ENCODE measurements at regions not wholly inside any gene's neighbourhood (a gene's known extent, or its start where the extent isn't known, plus 50 kb on each side); places are given as distances from the start of the nearest gene placed in this dataset.
"Not testable (repeated sequence)": the region's sequence is repeated elsewhere in the genome, so short reads cannot be mapped to it uniquely, and the experiment has no call there.

- no peak overlapping the region for H3K27ac ChIP-seq (ENCODE audit: low read length)
- no peaks in the 10 kb centered on the region for H3F3A ChIP-seq (ENCODE audit: low read length, unreplicated experiment)
- H3K4me2 ChIP-seq (ENCODE audit: low read length): no peak overlapping the region
- ATAC-seq (no peak), DNase-seq (no peak)
- POLR2A ChIA-PET (ENCODE audit: unreplicated experiment): no interaction called here
- intact Hi-C loops (cut with micrococcal nuclease): no loop called here
- no peak overlapping the region for H3K9ac ChIP-seq (ENCODE audit: low read length)
- H4K20me1 ChIP-seq (ENCODE audit: low read length): no peaks in the 10 kb centered on the region
- no peaks in the 10 kb centered on the region for H3K27me3 ChIP-seq (ENCODE audit: low read length)
- CTCF ChIA-PET: no interaction called here
- no peaks in the 10 kb centered on the region for H3K9me2 ChIP-seq (replicated peaks; ENCODE audit: low read length)
- no TSS peak for BruUV-seq (replicated peaks)
- no peaks in the 10 kb centered on the region for H3K4me1 ChIP-seq (ENCODE audit: insufficient read depth, low read length)
- TF ChIP-seq EZH2 (IDR thresholded peaks at IDR 0.05; ENCODE audit: low read length, unreplicated experiment) (no peak), EZH2phosphoT487 (IDR thresholded peaks at IDR 0.05; ENCODE audit: borderline replicate concordance, low read length) (no peak), CTCF (conservative IDR thresholded peaks at IDR 0.05; ENCODE audit: low read depth, low read length) (no peak)
- H2AFZ ChIP-seq (ENCODE audit: low read length): no peak overlapping the region
- no peaks in the 10 kb centered on the region; the same call in 1 of the 2 replicates for H3K9me3 ChIP-seq (ENCODE audit: low read length)
- no peaks in the 10 kb centered on the region for H3K36me3 ChIP-seq (ENCODE audit: low read depth, low read length)
- no peaks in the 10 kb centered on the region for H3K79me2 ChIP-seq (ENCODE audit: low read length)
- H3K4me3 ChIP-seq (ENCODE audit: low read length): no peak overlapping the region
Measured at GRCh38 chr15:56552659-56553058, 87.7 kb upstream of the MNS1 start.

- H3K4me1 ChIP-seq (ENCODE audit: insufficient read depth, low read length); H3K79me2 ChIP-seq (ENCODE audit: low read length); H3K4me2 ChIP-seq (ENCODE audit: low read length); H3F3A ChIP-seq (ENCODE audit: low read length, unreplicated experiment); ATAC-seq; H3K27ac ChIP-seq (ENCODE audit: low read length); H3K9me3 ChIP-seq (ENCODE audit: low read length); H4K20me1 ChIP-seq (ENCODE audit: low read length); DNase-seq; CTCF ChIA-PET; H3K4me3 ChIP-seq (ENCODE audit: low read length); POLR2A ChIA-PET (ENCODE audit: unreplicated experiment); H3K9ac ChIP-seq (ENCODE audit: low read length); H3K9me2 ChIP-seq (replicated peaks; ENCODE audit: low read length); H3K27me3 ChIP-seq (ENCODE audit: low read length); H2AFZ ChIP-seq (ENCODE audit: low read length); H3K36me3 ChIP-seq (ENCODE audit: low read depth, low read length); BruUV-seq (replicated peaks); intact Hi-C loops (cut with micrococcal nuclease): not testable (repeated sequence)
Measured at GRCh38 chr15:56540570-56540969, 75.6 kb upstream of the MNS1 start.

- POLR2A ChIA-PET (ENCODE audit: unreplicated experiment); H3K9me3 ChIP-seq (ENCODE audit: low read length); H3F3A ChIP-seq (ENCODE audit: low read length, unreplicated experiment); H3K79me2 ChIP-seq (ENCODE audit: low read length); H3K27ac ChIP-seq (ENCODE audit: low read length); H3K4me2 ChIP-seq (ENCODE audit: low read length); BruUV-seq (replicated peaks); H3K4me1 ChIP-seq (ENCODE audit: insufficient read depth, low read length); H3K36me3 ChIP-seq (ENCODE audit: low read depth, low read length); H3K9ac ChIP-seq (ENCODE audit: low read length); intact Hi-C loops (cut with micrococcal nuclease); H4K20me1 ChIP-seq (ENCODE audit: low read length); ATAC-seq; CTCF ChIA-PET; H2AFZ ChIP-seq (ENCODE audit: low read length); DNase-seq; H3K9me2 ChIP-seq (replicated peaks; ENCODE audit: low read length); H3K27me3 ChIP-seq (ENCODE audit: low read length); H3K4me3 ChIP-seq (ENCODE audit: low read length): not testable (repeated sequence)
Measured at GRCh38 chr15:56540157-56540556, 75.2 kb upstream of the MNS1 start.

- no peak for ATAC-seq
- H3K36me3 ChIP-seq (ENCODE audit: low read depth, low read length): no peaks in the 10 kb centered on the region
- no peaks in the 10 kb centered on the region for H3K9me2 ChIP-seq (replicated peaks; ENCODE audit: low read length)
- DNase-seq: no peak
- ChIA-PET CTCF (no interaction called here), POLR2A (ENCODE audit: unreplicated experiment) (no interaction called here)
- no TSS peak for BruUV-seq (replicated peaks)
- H3K4me2 ChIP-seq (ENCODE audit: low read length): no peak overlapping the region
- TF ChIP-seq EZH2phosphoT487 (IDR thresholded peaks at IDR 0.05; ENCODE audit: borderline replicate concordance, low read length) (no peak), CTCF (conservative IDR thresholded peaks at IDR 0.05; ENCODE audit: low read depth, low read length) (no peak), EZH2 (IDR thresholded peaks at IDR 0.05; ENCODE audit: low read length, unreplicated experiment) (no peak)
- H2AFZ ChIP-seq (ENCODE audit: low read length): no peak overlapping the region
- H3K9me3 ChIP-seq (ENCODE audit: low read length): no peaks in the 10 kb centered on the region
- H4K20me1 ChIP-seq (ENCODE audit: low read length): no peaks in the 10 kb centered on the region
- no peaks in the 10 kb centered on the region for H3K4me1 ChIP-seq (ENCODE audit: insufficient read depth, low read length)
- intact Hi-C loops (cut with micrococcal nuclease): no loop called here
- H3K27ac ChIP-seq (ENCODE audit: low read length): no peak overlapping the region
- H3F3A ChIP-seq (ENCODE audit: low read length, unreplicated experiment): no peaks in the 10 kb centered on the region
- no peaks in the 10 kb centered on the region for H3K27me3 ChIP-seq (ENCODE audit: low read length)
- no peak overlapping the region for H3K9ac ChIP-seq (ENCODE audit: low read length)
- no peaks in the 10 kb centered on the region for H3K79me2 ChIP-seq (ENCODE audit: low read length)
- H3K4me3 ChIP-seq (ENCODE audit: low read length): no peak overlapping the region
Measured at GRCh38 chr15:56538901-56539545, 74.1 kb upstream of the MNS1 start.

All from PC-3 (cell line).